Tibial artery (tissue), 4 donors: ENCODE measurements at regions not wholly inside any gene's neighbourhood (a gene's known extent, or its start where the extent isn't known, plus 50 kb on each side); places are given as distances from the start of the nearest gene placed in this dataset.

Experiments
- DNase-seq, 2 donors: peaks; one replicate each; pipeline ENCODE4 v3.0.0-alpha.2; 2019
- H3K27ac ChIP-seq, 2 donors: fragments of 200-600 bp; sonication (generic) in 1 of 2; 1 replicate in 1 of 2; 2 replicates in 1 of 2; pipeline ENCODE4 v1.5.1; 2018 to 2019; ENCODE audit warnings: mild to moderate bottlenecking in 1 of 2
- H3K27me3 ChIP-seq, 2 donors: fragments of 200-600 bp; sonication (generic) in 1 of 2; one replicate each; pipeline versions ENCODE4 v1.5.1 to v1.6.0; 2016 to 2019
- H3K36me3 ChIP-seq, 3 donors: fragments of 200-600 bp; sonication (generic) in 2 of 3; one replicate each; pipeline ENCODE4 v1.5.1; 2016 to 2019; ENCODE audit warnings: mild to moderate bottlenecking in 2 of 3
- H3K4me1 ChIP-seq, 4 donors: fragments of 200-600 bp; sonication (generic) in 2 of 4; 1 replicate in 3 of 4; 2 replicates in 1 of 4; pipeline ENCODE4 v1.5.1; 2016 to 2019
- H3K4me3 ChIP-seq, 2 donors: fragments of 200-600 bp; sonication (generic) in 1 of 2; 1 replicate in 1 of 2; 2 replicates in 1 of 2; pipeline ENCODE4 v1.5.1; 2018 to 2019; ENCODE audit warnings: mild to moderate bottlenecking in 2 of 2
- H3K9me3 ChIP-seq, 3 donors: fragments of 200-600 bp; sonication (generic) in 1 of 3; one replicate each; pipeline ENCODE4 v1.5.1; 2016 to 2019
- CTCF ChIP-seq, 2 experiments: fragments of 200-600 bp in 1 of 2; fragments of 450-650 bp in 1 of 2; IDR thresholded peaks; one replicate each; pipeline ENCODE4 v1.5.1; 2017 to 2019; ENCODE audit warnings: antibody characterized with exemption in 2 of 2, mild to moderate bottlenecking in 1 of 2, moderate library complexity in 1 of 2
- intact Hi-C: fragments of 100-400 bp; cut with DNase I; formaldehyde crosslinking; loops from one replicate; pipeline ENCODE4 v1.15.0; 2023; ENCODE audit warnings: low total_unique reads

- Histone ChIP-seq H3K36me3 (no peaks in the 10 kb centered on the region), H3K4me1 (peaks cover 0 to 79% (median 63%) of the 10 kb centered on the region in 4 donors), H3K27ac (peak overlapping the region; percentile 34 to 78), H3K9me3 (no peaks in the 10 kb centered on the region), H3K27me3 (no peaks in the 10 kb centered on the region), H3K4me3 (no peak overlapping the region)
- peak; percentile 20 to 33 for TF ChIP-seq CTCF (IDR thresholded peaks at IDR 0.05)
- intact Hi-C loops, result loop anchor here (10.0 kb wide), 1 partner anchor 74 kb away; no protein-coding TSS in a partner anchor
- peak; percentile 44 to 81 for DNase-seq
Observed at GRCh38 chr2:217360781-217361482, 501.1 kb upstream of the TNP1 start.

GRCh38 chr2:217360111-217360510 is 500.2 kb upstream of the TNP1 start:
- no peaks in the 10 kb centered on the region for H3K36me3 ChIP-seq
- H3K4me1 ChIP-seq, result peaks cover 0 to 87% (median 70%) of the 10 kb centered on the region in 4 donors
- intact Hi-C loops, result loop anchor here (10.0 kb wide), 1 partner anchor 75 kb away; no protein-coding TSS in a partner anchor
- no peaks in the 10 kb centered on the region for H3K27me3 ChIP-seq
- H3K9me3 ChIP-seq, result no peaks in the 10 kb centered on the region
- H3K4me3 ChIP-seq, result no peak overlapping the region
- no peak for TF ChIP-seq CTCF (IDR thresholded peaks at IDR 0.05)
- peak overlapping the region; percentile 34 to 78 for H3K27ac ChIP-seq
- DNase-seq, result peak in 1 of 2 donors; percentile 41

- no peaks in the 10 kb centered on the region for H3K27me3 ChIP-seq
- intact Hi-C loops, result no loop called here
- DNase-seq, result no peak
- TF ChIP-seq CTCF (IDR thresholded peaks at IDR 0.05), result no peak
- peaks cover 0 to 98% (median 80%) of the 10 kb centered on the region in 4 donors for H3K4me1 ChIP-seq
- no peaks in the 10 kb centered on the region for H3K9me3 ChIP-seq
- H3K4me3 ChIP-seq, result no peak overlapping the region
- H3K27ac ChIP-seq, result peak overlapping the region; percentile 34 to 78
- H3K36me3 ChIP-seq, result no peaks in the 10 kb centered on the region
Observed at GRCh38 chr2:217357886-217358620, 498.2 kb upstream of the TNP1 start.

- Histone ChIP-seq H3K9me3 (no peaks in the 10 kb centered on the region), H3K36me3 (no peaks in the 10 kb centered on the region), H3K4me3 (no peak overlapping the region), H3K27me3 (no peaks in the 10 kb centered on the region), H3K27ac (peak overlapping the region; percentile 34 to 78), H3K4me1 (peaks cover 0 to 86% (median 69%) of the 10 kb centered on the region in 4 donors)
- TF ChIP-seq CTCF (IDR thresholded peaks at IDR 0.05), result no peak
- intact Hi-C loops, result no loop called here
- peak; percentile 63 to 89 for DNase-seq
Observed at GRCh38 chr2:217356781-217357180, 496.9 kb upstream of the TNP1 start.

GRCh38 chr2:217356142-217356541 is 496.3 kb upstream of the TNP1 start:
- H3K27ac ChIP-seq, result peak overlapping the region; percentile 34 to 78
- intact Hi-C loops, result no loop called here
- H3K27me3 ChIP-seq, result no peaks in the 10 kb centered on the region
- H3K4me3 ChIP-seq, result no peak overlapping the region
- H3K4me1 ChIP-seq, result peaks cover 0 to 79% (median 63%) of the 10 kb centered on the region in 4 donors
- no peaks in the 10 kb centered on the region for H3K9me3 ChIP-seq
- no peak for DNase-seq
- TF ChIP-seq CTCF (IDR thresholded peaks at IDR 0.05), result no peak
- H3K36me3 ChIP-seq, result no peaks in the 10 kb centered on the region
